ENCODE measurements at regions not wholly inside any gene's neighbourhood (a gene's known extent, or its start where the extent isn't known, plus 50 kb on each side); places are given as distances from the start of the nearest gene placed in this dataset.

DNA sequence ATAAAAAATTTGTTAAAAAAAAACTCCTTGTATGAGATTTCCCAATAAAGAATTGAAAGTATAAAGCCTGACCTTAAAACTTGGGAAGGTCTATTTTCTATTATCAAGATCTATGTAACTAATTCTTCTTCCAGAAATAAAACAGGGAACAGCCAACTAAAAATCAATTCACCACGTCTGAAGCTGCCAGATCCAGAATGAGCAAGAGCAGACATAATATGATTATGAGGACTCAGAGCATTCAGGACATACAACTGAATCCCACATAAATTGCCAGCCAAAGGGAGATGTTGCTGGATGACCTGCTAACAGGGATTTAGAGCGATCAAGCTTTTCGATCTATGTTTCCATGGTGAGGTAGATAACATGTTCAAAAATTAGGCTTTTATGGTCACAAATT, 1151.3 kb upstream of the CADM2 start:
- no peak for TF ChIP-seq CTCF (IDR thresholded peaks at IDR 0.05)
- no peak for TF ChIP-seq POLR2A (IDR thresholded peaks at IDR 0.05)

All from testis (tissue), 2 donors.